Tibial nerve (tissue), 4 donors: ENCODE measurements at regions not wholly inside any gene's neighbourhood (a gene's known extent, or its start where the extent isn't known, plus 50 kb on each side); places are given as distances from the start of the nearest gene placed in this dataset.

Source experiments
- CTCF ChIP-seq, 5 experiments: fragments of 200-600 bp in 3 of 5; fragments of 450-650 bp in 2 of 5; sonication (generic) in 3 of 5; IDR thresholded peaks; one replicate each; pipeline ENCODE4 v1.5.1; 2016 to 2019; ENCODE audit warnings: antibody characterized with exemption in 5 of 5, mild to moderate bottlenecking in 3 of 5, moderate library complexity in 2 of 5
- EP300 ChIP-seq, 2 donors: sonication (generic); formaldehyde crosslinking; IDR thresholded peaks; one replicate each; pipeline ENCODE4 v1.6.1; 2017; ENCODE audit warnings: antibody characterized with exemption in 2 of 2, mild to moderate bottlenecking in 1 of 2
- POLR2A ChIP-seq, 2 donors: fragments of 450-650 bp; IDR thresholded peaks; one replicate each; pipeline ENCODE4 v1.6.1; 2017; ENCODE audit warnings: antibody characterized with exemption in 2 of 2, mild to moderate bottlenecking in 2 of 2, moderate library complexity in 2 of 2

GRCh38 chr13:38518328-38518727 is 168.5 kb upstream of the FREM2 start:
- TF ChIP-seq CTCF (IDR thresholded peaks at IDR 0.05), result no peak
- TF ChIP-seq POLR2A (IDR thresholded peaks at IDR 0.05), result no peak
- no peak for TF ChIP-seq EP300 (IDR thresholded peaks at IDR 0.05)
